Keratinocyte (primary cell): ENCODE measurements at regions not wholly inside any gene's neighbourhood (a gene's known extent, or its start where the extent isn't known, plus 50 kb on each side); places are given as distances from the start of the nearest gene placed in this dataset.

Experiments
- DNase-seq: peaks from one replicate; pipeline ENCODE4 v3.0.0-alpha.2; 2011; ENCODE audit warnings: low read depth, missing footprints, low spot score
- FAIRE-seq: peaks from 2 replicates; lab custom pipeline; 2011; peaks lifted over from hg19 to GRCh38; lab: Jason Lieb, UNC
- H2AFZ ChIP-seq: 2 replicates; pipeline ENCODE4 v1.6.0; 2012; ENCODE audit warnings: low read length, control low read depth, inconsistent platforms; ENCODE audit not compliant: control insufficient read depth
- H3K27ac ChIP-seq: 2 replicates; pipeline ENCODE4 v1.5.1; 2011; ENCODE audit warnings: low read length; ENCODE audit not compliant: control insufficient read depth, insufficient read depth
- H3K27me3 ChIP-seq: 3 replicates; pipeline ENCODE4 v1.6.0; 2011; ENCODE audit warnings: low read length; ENCODE audit not compliant: control insufficient read depth, insufficient read depth; ENCODE audit errors: extremely low read depth
- H3K36me3 ChIP-seq, 2 experiments: 2 replicates in 1 of 2; 3 replicates in 1 of 2; pipeline ENCODE4 v1.5.1; 2011; ENCODE audit warnings: low read length in 2 of 2, mild to moderate bottlenecking in 1 of 2; ENCODE audit not compliant: control insufficient read depth in 2 of 2, insufficient read depth in 2 of 2; ENCODE audit errors: extremely low read depth in 1 of 2
- H3K4me1 ChIP-seq: 3 replicates; pipeline ENCODE4 v1.5.1; 2011; ENCODE audit warnings: low read length; ENCODE audit not compliant: control insufficient read depth, insufficient read depth; ENCODE audit errors: extremely low read depth
- H3K4me2 ChIP-seq: 3 replicates; pipeline ENCODE4 v1.6.0; 2011; ENCODE audit warnings: low read depth, low read length; ENCODE audit not compliant: control insufficient read depth, insufficient read depth; ENCODE audit errors: extremely low read depth
- H3K4me3 ChIP-seq, 3 experiments: fragments of 200-600 bp in 1 of 3; sonication (generic) in 1 of 3; 2 replicates in 2 of 3; 3 replicates in 1 of 3; pipeline ENCODE4 v1.5.1; 2011 to 2016; ENCODE audit warnings: low read length in 3 of 3, mild to moderate bottlenecking in 3 of 3, control low read depth in 2 of 3, inconsistent platforms in 1 of 3, low read depth in 1 of 3, mixed read lengths in 1 of 3, mixed run types in 1 of 3, moderate library complexity in 1 of 3; ENCODE audit not compliant: control insufficient read depth in 2 of 3, insufficient read depth in 2 of 3; ENCODE audit errors: extremely low read depth in 1 of 3
- H3K79me2 ChIP-seq: 2 replicates; pipeline ENCODE4 v1.6.0; 2012; ENCODE audit warnings: low read length; ENCODE audit not compliant: control insufficient read depth, insufficient read depth
- H3K9ac ChIP-seq: 3 replicates; pipeline ENCODE4 v1.6.0; 2011; ENCODE audit warnings: low read length; ENCODE audit not compliant: control insufficient read depth, insufficient read depth; ENCODE audit errors: extremely low read depth
- H3K9me1 ChIP-seq: 3 replicates; pipeline ENCODE4 v1.6.0; 2011; ENCODE audit warnings: low read length; ENCODE audit not compliant: control insufficient read depth, insufficient read depth; ENCODE audit errors: extremely low read depth
- H3K9me3 ChIP-seq: 2 replicates; pipeline ENCODE4 v1.5.1; 2012; ENCODE audit warnings: low read depth, low read length; ENCODE audit not compliant: control insufficient read depth
- H4K20me1 ChIP-seq: 3 replicates; pipeline ENCODE4 v1.6.0; 2011; ENCODE audit warnings: low read length; ENCODE audit not compliant: control insufficient read depth, insufficient read depth; ENCODE audit errors: extremely low read depth
- EZH2 ChIP-seq: IDR thresholded peaks from one replicate; pipeline ENCODE4 v1.6.1; 2012; ENCODE audit warnings: inconsistent platforms, mild to moderate bottlenecking, low read length, moderate library complexity
- dilution Hi-C: fragments of 300-500 bp; cut with MboI; formaldehyde crosslinking; loops from one replicate; pipeline ENCODE4 v1.7.0; 2020; ENCODE audit warnings: low sequenced_read_pairs; ENCODE audit not compliant: extremely low pct_ligation_motif_present
- TF ChIP-seq, protein P1 (sequence below), 3 experiments: IDR thresholded peaks in 1 of 3; conservative IDR thresholded peaks in 1 of 3; optimal IDR thresholded peaks in 1 of 3; 2 replicates in 2 of 3; 3 replicates in 1 of 3; pipeline versions ENCODE3 to v1.5.1; 2011; ENCODE audit warnings: low read length in 3 of 3, mild to moderate bottlenecking in 3 of 3, moderate library complexity in 2 of 3, control low read depth in 1 of 3, inconsistent platforms in 1 of 3; ENCODE audit not compliant: insufficient read depth in 2 of 3; ENCODE audit errors: extremely low read depth in 1 of 3

DNA sequence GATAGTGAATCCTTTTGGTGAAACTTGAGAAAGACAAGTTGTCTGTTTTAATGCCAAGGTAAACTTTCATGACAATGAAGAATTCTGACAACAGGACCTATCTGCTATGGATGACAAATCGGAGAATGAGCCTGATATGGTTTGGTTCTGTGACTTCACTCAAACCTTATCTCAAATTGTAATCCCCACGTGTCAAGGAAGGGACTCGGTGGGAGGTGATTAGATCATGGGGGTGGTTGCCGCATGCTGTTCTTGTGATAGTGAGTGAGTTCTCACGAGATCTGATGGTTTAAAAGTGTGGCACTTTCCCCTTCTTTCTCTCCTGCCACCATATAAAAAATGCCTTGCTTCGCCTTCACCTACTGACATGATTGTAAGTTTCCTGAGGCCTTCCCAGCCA is 1964.1 kb upstream of the CDH9 start:
- dilution Hi-C loops, result no loop called here
- DNase-seq (no peak), FAIRE-seq (no peak)
- no peaks in the 10 kb centered on the region for H3K36me3 ChIP-seq
- H3K4me1 ChIP-seq, result no peaks in the 10 kb centered on the region
- no peak overlapping the region for H3K27ac ChIP-seq
- TF ChIP-seq, protein P1, sequence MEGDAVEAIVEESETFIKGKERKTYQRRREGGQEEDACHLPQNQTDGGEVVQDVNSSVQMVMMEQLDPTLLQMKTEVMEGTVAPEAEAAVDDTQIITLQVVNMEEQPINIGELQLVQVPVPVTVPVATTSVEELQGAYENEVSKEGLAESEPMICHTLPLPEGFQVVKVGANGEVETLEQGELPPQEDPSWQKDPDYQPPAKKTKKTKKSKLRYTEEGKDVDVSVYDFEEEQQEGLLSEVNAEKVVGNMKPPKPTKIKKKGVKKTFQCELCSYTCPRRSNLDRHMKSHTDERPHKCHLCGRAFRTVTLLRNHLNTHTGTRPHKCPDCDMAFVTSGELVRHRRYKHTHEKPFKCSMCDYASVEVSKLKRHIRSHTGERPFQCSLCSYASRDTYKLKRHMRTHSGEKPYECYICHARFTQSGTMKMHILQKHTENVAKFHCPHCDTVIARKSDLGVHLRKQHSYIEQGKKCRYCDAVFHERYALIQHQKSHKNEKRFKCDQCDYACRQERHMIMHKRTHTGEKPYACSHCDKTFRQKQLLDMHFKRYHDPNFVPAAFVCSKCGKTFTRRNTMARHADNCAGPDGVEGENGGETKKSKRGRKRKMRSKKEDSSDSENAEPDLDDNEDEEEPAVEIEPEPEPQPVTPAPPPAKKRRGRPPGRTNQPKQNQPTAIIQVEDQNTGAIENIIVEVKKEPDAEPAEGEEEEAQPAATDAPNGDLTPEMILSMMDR (optimal IDR thresholded peaks at IDR 0.05 in 1 of 3, IDR thresholded peaks at IDR 0.05 in 1 of 3, conservative IDR thresholded peaks at IDR 0.05 in 1 of 3; ENCODE audit: extremely low read depth in 1 of 3, insufficient read depth in 2 of 3, low read length in 3 of 3), result no peak
- no peak for TF ChIP-seq EZH2
- no peaks in the 10 kb centered on the region for H3K27me3 ChIP-seq
- H2AFZ ChIP-seq, result no peak overlapping the region
- no peaks in the 10 kb centered on the region for H3K9me3 ChIP-seq
- H4K20me1 ChIP-seq, result no peaks in the 10 kb centered on the region
- H3K79me2 ChIP-seq, result no peaks in the 10 kb centered on the region
- no peaks in the 10 kb centered on the region for H3K9me1 ChIP-seq
- no peak overlapping the region for H3K4me3 ChIP-seq
- H3K4me2 ChIP-seq, result no peak overlapping the region
- no peak overlapping the region for H3K9ac ChIP-seq

DNA sequence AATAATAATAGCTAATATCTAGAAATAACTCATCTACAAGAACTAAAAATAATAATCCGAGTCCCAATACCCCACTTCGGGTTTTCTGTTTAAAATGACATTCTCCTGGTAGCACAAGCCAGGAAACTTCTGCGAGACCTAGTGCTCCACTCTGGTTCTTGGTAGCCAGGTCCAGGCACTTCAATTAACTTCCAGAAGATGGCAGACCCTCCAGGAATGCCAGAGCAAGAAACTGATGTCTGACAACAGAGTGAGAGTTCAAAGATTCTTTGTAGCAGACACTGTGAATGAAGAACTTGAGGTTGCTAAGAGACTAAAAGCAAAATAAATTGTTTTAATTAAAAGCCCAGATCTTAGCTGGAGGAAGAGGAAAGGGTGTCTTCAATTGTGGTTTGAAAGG is 1963.3 kb upstream of the CDH9 start:
- Histone ChIP-seq H3K27me3 (no peaks in the 10 kb centered on the region), H3K79me2 (no peaks in the 10 kb centered on the region), H3K9me3 (no peaks in the 10 kb centered on the region), H3K27ac (no peak overlapping the region), H3K4me2 (no peak overlapping the region), H3K4me3 (no peak overlapping the region), H3K4me1 (no peaks in the 10 kb centered on the region), H3K9ac (no peak overlapping the region), H3K36me3 (no peaks in the 10 kb centered on the region), H3K9me1 (no peaks in the 10 kb centered on the region), H4K20me1 (no peaks in the 10 kb centered on the region), H2AFZ (no peak overlapping the region)
- TF ChIP-seq, protein P1 (optimal IDR thresholded peaks at IDR 0.05 in 1 of 3, IDR thresholded peaks at IDR 0.05 in 1 of 3, conservative IDR thresholded peaks at IDR 0.05 in 1 of 3; ENCODE audit: extremely low read depth in 1 of 3, insufficient read depth in 2 of 3, low read length in 3 of 3), result no peak
- TF ChIP-seq EZH2, result no peak
- FAIRE-seq (no peak), DNase-seq (no peak)
- dilution Hi-C loops, result no loop called here
